ENCODE measurements at regions not wholly inside any gene's neighbourhood (a gene's known extent, or its start where the extent isn't known, plus 50 kb on each side); places are given as distances from the start of the nearest gene placed in this dataset.

DNA sequence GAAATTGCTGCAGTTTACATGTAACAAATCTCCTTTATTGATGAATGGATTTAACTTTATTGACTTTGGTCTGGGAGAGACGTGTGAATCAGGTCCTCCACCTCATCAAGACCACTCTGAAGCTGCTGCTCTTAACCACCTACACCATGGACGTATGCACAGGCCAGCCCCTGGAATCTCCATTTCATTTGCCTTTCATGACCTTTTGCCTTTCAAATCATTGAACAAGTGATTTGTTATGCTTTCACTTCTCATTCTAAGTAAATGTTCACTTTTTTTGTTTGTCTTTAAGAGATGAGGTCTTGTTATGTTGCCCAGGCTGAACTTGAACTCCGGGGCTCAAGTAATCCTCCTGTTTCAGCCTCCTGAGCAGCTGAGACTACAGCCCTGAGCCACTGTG is 240.0 kb upstream of the SERP2 start:
- H3K9me3 Mint-ChIP-seq = no peaks in the 10 kb centered on the region
- Histone ChIP-seq H3K27me3 (ENCODE audit: control insufficient read depth, insufficient read depth, low read length, poor library complexity, severe bottlenecking) (no peaks in the 10 kb centered on the region), H3K4me1 (ENCODE audit: control insufficient read depth, insufficient read depth, low read length) (no peaks in the 10 kb centered on the region), H3K4me3 (ENCODE audit: low read length) (no peak overlapping the region), H3K36me3 (ENCODE audit: control insufficient read depth, insufficient read depth, low read length) (no peaks in the 10 kb centered on the region), H3K9ac (ENCODE audit: extremely low read depth, low read length, poor library complexity, severe bottlenecking) (no peak overlapping the region), H3K27ac (ENCODE audit: low read depth, low read length) (no peak overlapping the region), H3K9me3 (ENCODE audit: control insufficient read depth, low read length) (no peaks in the 10 kb centered on the region)
- DNase-seq = no peak
- H3K4me3 Mint-ChIP-seq = no peak overlapping the region
- peaks cover 8% of the 10 kb centered on the region for H3K27me3 Mint-ChIP-seq (ENCODE audit: insufficient read depth)
- no peak overlapping the region for H3K27ac Mint-ChIP-seq
- H3K36me3 Mint-ChIP-seq (ENCODE audit: low read depth) = no peaks in the 10 kb centered on the region
- TF ChIP-seq, protein P1, sequence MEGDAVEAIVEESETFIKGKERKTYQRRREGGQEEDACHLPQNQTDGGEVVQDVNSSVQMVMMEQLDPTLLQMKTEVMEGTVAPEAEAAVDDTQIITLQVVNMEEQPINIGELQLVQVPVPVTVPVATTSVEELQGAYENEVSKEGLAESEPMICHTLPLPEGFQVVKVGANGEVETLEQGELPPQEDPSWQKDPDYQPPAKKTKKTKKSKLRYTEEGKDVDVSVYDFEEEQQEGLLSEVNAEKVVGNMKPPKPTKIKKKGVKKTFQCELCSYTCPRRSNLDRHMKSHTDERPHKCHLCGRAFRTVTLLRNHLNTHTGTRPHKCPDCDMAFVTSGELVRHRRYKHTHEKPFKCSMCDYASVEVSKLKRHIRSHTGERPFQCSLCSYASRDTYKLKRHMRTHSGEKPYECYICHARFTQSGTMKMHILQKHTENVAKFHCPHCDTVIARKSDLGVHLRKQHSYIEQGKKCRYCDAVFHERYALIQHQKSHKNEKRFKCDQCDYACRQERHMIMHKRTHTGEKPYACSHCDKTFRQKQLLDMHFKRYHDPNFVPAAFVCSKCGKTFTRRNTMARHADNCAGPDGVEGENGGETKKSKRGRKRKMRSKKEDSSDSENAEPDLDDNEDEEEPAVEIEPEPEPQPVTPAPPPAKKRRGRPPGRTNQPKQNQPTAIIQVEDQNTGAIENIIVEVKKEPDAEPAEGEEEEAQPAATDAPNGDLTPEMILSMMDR (conservative IDR thresholded peaks at IDR 0.05) = no peak
- 94 to 96% methylated on average over 2 to 3 of the region's 3 CpGs for WGBS, 2 experiments (ENCODE audit: insufficient coverage in 1 of 2, insufficient read length in 1 of 2)
- peaks cover 19% of the 10 kb centered on the region for H3K4me1 Mint-ChIP-seq

DNA sequence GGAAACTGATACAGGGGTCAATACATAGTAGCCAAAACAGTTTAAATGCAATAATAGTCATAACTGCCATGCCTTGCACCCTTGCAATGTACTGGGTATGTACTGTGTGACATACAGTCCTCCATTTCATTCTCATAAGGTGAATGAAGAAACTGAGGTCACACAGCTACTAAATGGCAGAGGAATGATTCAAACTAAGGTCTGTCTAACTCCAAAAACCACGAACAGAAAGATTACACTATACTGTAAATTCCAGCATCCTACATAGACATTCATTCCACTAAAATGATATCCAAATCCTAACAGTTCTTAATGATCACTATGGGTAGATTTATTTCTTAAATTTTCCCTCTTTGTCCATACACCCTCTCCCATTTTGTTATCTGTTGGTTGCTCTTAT is 238.1 kb upstream of the SERP2 start:
- Mint-ChIP-seq H3K4me1 (peaks cover 36% of the 10 kb centered on the region), H3K27ac (no peak overlapping the region), H3K27me3 (ENCODE audit: insufficient read depth) (peaks cover 8% of the 10 kb centered on the region), H3K36me3 (ENCODE audit: low read depth) (no peaks in the 10 kb centered on the region), H3K4me3 (no peak overlapping the region), H3K9me3 (no peaks in the 10 kb centered on the region)
- Histone ChIP-seq H3K9ac (ENCODE audit: extremely low read depth, low read length, poor library complexity, severe bottlenecking) (no peak overlapping the region), H3K4me1 (ENCODE audit: control insufficient read depth, insufficient read depth, low read length) (peaks cover 10% of the 10 kb centered on the region), H3K36me3 (ENCODE audit: control insufficient read depth, insufficient read depth, low read length) (no peaks in the 10 kb centered on the region), H3K27ac (ENCODE audit: low read depth, low read length) (no peak overlapping the region), H3K4me3 (ENCODE audit: low read length) (no peak overlapping the region), H3K9me3 (ENCODE audit: control insufficient read depth, low read length) (no peaks in the 10 kb centered on the region), H3K27me3 (ENCODE audit: control insufficient read depth, insufficient read depth, low read length, poor library complexity, severe bottlenecking) (no peaks in the 10 kb centered on the region)
- TF ChIP-seq, protein P1 (conservative IDR thresholded peaks at IDR 0.05) = no peak
- no peak for DNase-seq
- WGBS, 2 experiments (ENCODE audit: insufficient coverage in 1 of 2, insufficient read length in 1 of 2) = 95% methylated on average over 1 of the region's 1 CpG; no CpG with 5 or more reads in 1 of the 2 experiments

DNA sequence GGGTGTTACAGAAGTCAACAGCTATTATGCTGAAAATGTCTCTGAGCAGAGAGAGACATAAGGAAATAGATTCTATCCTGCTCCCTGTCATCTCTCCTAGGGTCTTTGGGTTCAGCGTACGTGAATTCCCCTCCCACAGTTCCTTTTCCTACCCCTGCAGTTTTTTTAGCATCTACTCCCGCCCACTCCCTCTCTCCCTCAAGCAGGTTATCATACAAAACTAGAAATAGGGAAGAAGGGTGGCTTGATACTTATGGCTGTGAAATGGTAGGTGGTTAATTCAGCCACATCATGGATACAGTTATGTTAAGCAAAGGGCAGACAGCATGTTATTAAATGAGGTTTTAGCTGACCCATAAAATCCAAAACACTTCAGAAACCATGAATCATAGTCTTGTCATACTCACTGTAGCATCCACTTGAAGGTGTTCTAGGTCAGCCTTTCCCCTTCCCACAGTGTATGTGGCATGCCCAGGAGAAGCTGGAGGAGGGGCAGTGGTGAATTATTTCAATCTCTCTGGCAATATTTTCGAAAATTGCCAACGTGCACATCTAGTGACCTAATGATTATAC is 236.8 kb upstream of the SERP2 start:
- no peak overlapping the region for H3K27ac Mint-ChIP-seq
- H3K4me3 ChIP-seq (ENCODE audit: low read length) = no peak overlapping the region
- no peak overlapping the region for H3K4me3 Mint-ChIP-seq
- H3K36me3 Mint-ChIP-seq (ENCODE audit: low read depth) = no peaks in the 10 kb centered on the region
- no peaks in the 10 kb centered on the region for H3K36me3 ChIP-seq (ENCODE audit: control insufficient read depth, insufficient read depth, low read length)
- peaks cover 39% of the 10 kb centered on the region for H3K4me1 Mint-ChIP-seq
- 71 to 72% methylated on average over 4 of the region's 5 CpGs for WGBS, 2 experiments (ENCODE audit: insufficient coverage in 1 of 2, insufficient read length in 1 of 2)
- DNase-seq = no peak
- no peak overlapping the region for H3K9ac ChIP-seq (ENCODE audit: extremely low read depth, low read length, poor library complexity, severe bottlenecking)
- TF ChIP-seq, protein P1 (conservative IDR thresholded peaks at IDR 0.05) = no peak
- H3K27me3 ChIP-seq (ENCODE audit: control insufficient read depth, insufficient read depth, low read length, poor library complexity, severe bottlenecking) = no peaks in the 10 kb centered on the region
- H3K4me1 ChIP-seq (ENCODE audit: control insufficient read depth, insufficient read depth, low read length) = peaks cover 15% of the 10 kb centered on the region
- H3K27me3 Mint-ChIP-seq (ENCODE audit: insufficient read depth) = peaks cover 1% of the 10 kb centered on the region
- H3K27ac ChIP-seq (ENCODE audit: low read depth, low read length) = no peak overlapping the region
- H3K9me3 Mint-ChIP-seq = no peaks in the 10 kb centered on the region
- H3K9me3 ChIP-seq (ENCODE audit: control insufficient read depth, low read length) = no peaks in the 10 kb centered on the region

All from endodermal cell (in vitro differentiated cells).